CD8-positive, alpha-beta memory T cell (primary cell): ENCODE measurements at regions not wholly inside any gene's neighbourhood (a gene's known extent, or its start where the extent isn't known, plus 50 kb on each side); places are given as distances from the start of the nearest gene placed in this dataset.

Experiments used
- CTCF ChIA-PET: fragments of 350-600 bp; sonication (Branson Sonifier 250); formaldehyde crosslinking; loops from one replicate; lab custom pipeline; 2021; ENCODE audit warnings: antibody characterized with exemption; lab: Charles Lee
- POLR2A ChIA-PET: fragments of 350-600 bp; sonication (Branson Sonifier 250); formaldehyde crosslinking; loops from one replicate; lab custom pipeline; 2021; ENCODE audit warnings: antibody characterized with exemption; lab: Charles Lee
- DNase-seq, 5 donors: peaks; one replicate each; pipeline versions ENCODE4 v3.0.0 to v3.0.0-alpha.2; 2020 to 2022; ENCODE audit warnings: mixed read lengths in 1 of 5
- H3K27ac ChIP-seq: one replicate; pipeline ENCODE4 v1.7.0; 2013; ENCODE audit warnings: low read depth, mild to moderate bottlenecking, low read length, moderate library complexity
- H3K27me3 ChIP-seq: 2 replicates; pipeline ENCODE4 v1.7.0; 2013; ENCODE audit warnings: low read length, mild to moderate bottlenecking; ENCODE audit not compliant: insufficient read depth, poor library complexity, severe bottlenecking
- H3K36me3 ChIP-seq: 2 replicates; pipeline ENCODE4 v1.7.0; 2013; ENCODE audit warnings: mild to moderate bottlenecking, low read length, moderate library complexity; ENCODE audit not compliant: insufficient read depth
- H3K4me1 ChIP-seq: 2 replicates; pipeline ENCODE4 v1.7.0; 2013; ENCODE audit warnings: mild to moderate bottlenecking, low read length, moderate library complexity; ENCODE audit not compliant: insufficient read depth
- H3K4me3 ChIP-seq: 2 replicates; pipeline ENCODE4 v1.7.0; 2013; ENCODE audit warnings: mild to moderate bottlenecking, low read length
- H3K9me3 ChIP-seq: 2 replicates; pipeline ENCODE4 v1.7.0; 2013; ENCODE audit warnings: mild to moderate bottlenecking, low read length
- H3K27ac Mint-ChIP-seq, 8 donors: one replicate each; pipeline ENCODE4 v1.8.0; 2020 to 2021; ENCODE audit warnings: mixed read lengths in 8 of 8, mild to moderate bottlenecking in 6 of 8, inconsistent platforms in 3 of 8, moderate library complexity in 3 of 8
- H3K27me3 Mint-ChIP-seq, 2 donors: one replicate each; pipeline ENCODE4 v1.8.0; 2020 to 2021; ENCODE audit warnings: mixed read lengths in 2 of 2, mild to moderate bottlenecking in 1 of 2, moderate library complexity in 1 of 2
- H3K36me3 Mint-ChIP-seq, 3 donors: one replicate each; pipeline ENCODE4 v1.8.0; 2020 to 2021; ENCODE audit warnings: mixed read lengths in 3 of 3, inconsistent platforms in 1 of 3, mild to moderate bottlenecking in 1 of 3
- H3K4me1 Mint-ChIP-seq, 3 donors: one replicate each; pipeline ENCODE4 v1.8.0; 2020 to 2021; ENCODE audit warnings: mixed read lengths in 3 of 3, inconsistent platforms in 1 of 3, mild to moderate bottlenecking in 1 of 3
- H3K4me3 Mint-ChIP-seq, 7 donors: one replicate each; pipeline ENCODE4 v1.8.0; 2020 to 2021; ENCODE audit warnings: mixed read lengths in 7 of 7, mild to moderate bottlenecking in 6 of 7, moderate library complexity in 4 of 7, inconsistent platforms in 2 of 7
- H3K9me3 Mint-ChIP-seq, 5 donors: one replicate each; pipeline ENCODE4 v1.8.0; 2020 to 2022; ENCODE audit warnings: mixed read lengths in 5 of 5, mild to moderate bottlenecking in 3 of 5, moderate library complexity in 2 of 5, inconsistent platforms in 1 of 5

- Mint-ChIP-seq H3K4me1 (no peaks in the 10 kb centered on the region), H3K4me3 (no peak overlapping the region), H3K9me3 (peaks cover 0 to 2% (median 0%) of the 10 kb centered on the region in 5 donors), H3K36me3 (no peaks in the 10 kb centered on the region), H3K27me3 (peaks cover 0 to 11% of the 10 kb centered on the region in 2 donors), H3K27ac (no peak overlapping the region)
- CTCF ChIA-PET, result no interaction called here
- H3K36me3 ChIP-seq, result no peaks in the 10 kb centered on the region
- POLR2A ChIA-PET, result no interaction called here
- H3K27me3 ChIP-seq, result no peaks in the 10 kb centered on the region
- no peaks in the 10 kb centered on the region for H3K9me3 ChIP-seq
- H3K27ac ChIP-seq, result no peak overlapping the region
- DNase-seq, result no peak
- H3K4me1 ChIP-seq, result no peaks in the 10 kb centered on the region
- H3K4me3 ChIP-seq, result no peak overlapping the region
These were observed 205.8 kb upstream of the IL12A start for GRCh38 chr3:159782724-159783421.

- H3K36me3 ChIP-seq, result no peaks in the 10 kb centered on the region
- no peaks in the 10 kb centered on the region for H3K27me3 ChIP-seq
- H3K36me3 Mint-ChIP-seq, result no peaks in the 10 kb centered on the region
- POLR2A ChIA-PET, result no interaction called here
- DNase-seq, result no peak
- no peaks in the 10 kb centered on the region for H3K4me1 ChIP-seq
- peaks cover 1 to 8% of the 10 kb centered on the region in 2 donors for H3K27me3 Mint-ChIP-seq
- H3K4me3 ChIP-seq, result no peak overlapping the region
- no peak overlapping the region for H3K4me3 Mint-ChIP-seq
- CTCF ChIA-PET, result no interaction called here
- H3K4me1 Mint-ChIP-seq, result no peaks in the 10 kb centered on the region
- no peaks in the 10 kb centered on the region for H3K9me3 ChIP-seq
- no peak overlapping the region for H3K27ac ChIP-seq
- H3K9me3 Mint-ChIP-seq, result peaks cover 0 to 2% (median 0%) of the 10 kb centered on the region in 5 donors
- no peak overlapping the region for H3K27ac Mint-ChIP-seq
These were observed 204.6 kb upstream of the IL12A start for GRCh38 chr3:159783780-159784742.

GRCh38 chr3:159785273-159785708, 203.3 kb upstream of the IL12A start:
- H3K36me3 Mint-ChIP-seq, result no peaks in the 10 kb centered on the region
- ChIA-PET CTCF (no interaction called here), POLR2A (no interaction called here)
- H3K4me1 Mint-ChIP-seq, result no peaks in the 10 kb centered on the region
- no peak overlapping the region for H3K27ac ChIP-seq
- H3K4me1 ChIP-seq, result no peaks in the 10 kb centered on the region
- H3K4me3 ChIP-seq, result no peak overlapping the region
- no peak overlapping the region for H3K4me3 Mint-ChIP-seq
- H3K9me3 ChIP-seq, result no peaks in the 10 kb centered on the region
- DNase-seq, result no peak
- no peaks in the 10 kb centered on the region for H3K9me3 Mint-ChIP-seq
- no peak overlapping the region for H3K27ac Mint-ChIP-seq
- H3K27me3 ChIP-seq, result no peaks in the 10 kb centered on the region
- H3K27me3 Mint-ChIP-seq, result peaks cover 1 to 7% of the 10 kb centered on the region in 2 donors
- no peaks in the 10 kb centered on the region for H3K36me3 ChIP-seq

- DNase-seq, result no peak
- Mint-ChIP-seq H3K36me3 (no peaks in the 10 kb centered on the region), H3K4me3 (no peak overlapping the region), H3K4me1 (no peaks in the 10 kb centered on the region), H3K27me3 (peaks cover 1 to 7% of the 10 kb centered on the region in 2 donors), H3K27ac (no peak overlapping the region), H3K9me3 (no peaks in the 10 kb centered on the region)
- H3K9me3 ChIP-seq, result no peaks in the 10 kb centered on the region
- H3K27ac ChIP-seq, result no peak overlapping the region
- CTCF ChIA-PET, result no interaction called here
- POLR2A ChIA-PET, result no interaction called here
- H3K4me1 ChIP-seq, result no peaks in the 10 kb centered on the region
- no peaks in the 10 kb centered on the region for H3K27me3 ChIP-seq
- no peaks in the 10 kb centered on the region for H3K36me3 ChIP-seq
- H3K4me3 ChIP-seq, result no peak overlapping the region
These were observed 202.0 kb upstream of the IL12A start for GRCh38 chr3:159786489-159787177.

GRCh38 chr3:159787178-159787574, 201.5 kb upstream of the IL12A start:
- H3K36me3 ChIP-seq, result no peaks in the 10 kb centered on the region
- Mint-ChIP-seq H3K4me1 (no peaks in the 10 kb centered on the region), H3K27ac (no peak overlapping the region), H3K36me3 (no peaks in the 10 kb centered on the region), H3K27me3 (peaks cover 1 to 7% of the 10 kb centered on the region in 2 donors), H3K4me3 (no peak overlapping the region), H3K9me3 (no peaks in the 10 kb centered on the region)
- no peak overlapping the region for H3K4me3 ChIP-seq
- H3K27ac ChIP-seq, result no peak overlapping the region
- H3K27me3 ChIP-seq, result no peaks in the 10 kb centered on the region
- H3K4me1 ChIP-seq, result no peaks in the 10 kb centered on the region
- H3K9me3 ChIP-seq, result no peaks in the 10 kb centered on the region
- ChIA-PET CTCF (no interaction called here), POLR2A (no interaction called here)
- no peak for DNase-seq

GRCh38 chr3:159787794-159788205, 200.8 kb upstream of the IL12A start:
- Histone ChIP-seq H3K36me3 (no peaks in the 10 kb centered on the region), H3K27me3 (no peaks in the 10 kb centered on the region), H3K4me3 (no peak overlapping the region), H3K27ac (no peak overlapping the region), H3K4me1 (no peaks in the 10 kb centered on the region), H3K9me3 (no peaks in the 10 kb centered on the region)
- Mint-ChIP-seq H3K27ac (no peak overlapping the region), H3K4me1 (no peaks in the 10 kb centered on the region), H3K9me3 (no peaks in the 10 kb centered on the region), H3K27me3 (peaks cover 1 to 7% of the 10 kb centered on the region in 2 donors), H3K36me3 (no peaks in the 10 kb centered on the region), H3K4me3 (no peak overlapping the region)
- DNase-seq, result no peak
- ChIA-PET POLR2A (no interaction called here), CTCF (no interaction called here)

GRCh38 chr3:159788291-159788690, 200.3 kb upstream of the IL12A start:
- POLR2A ChIA-PET, result no interaction called here
- no peak for DNase-seq
- H3K27me3 ChIP-seq, result no peaks in the 10 kb centered on the region
- H3K36me3 Mint-ChIP-seq, result no peaks in the 10 kb centered on the region
- H3K4me3 ChIP-seq, result no peak overlapping the region
- no peaks in the 10 kb centered on the region for H3K4me1 Mint-ChIP-seq
- peaks cover 1 to 7% of the 10 kb centered on the region in 2 donors for H3K27me3 Mint-ChIP-seq
- H3K9me3 ChIP-seq, result no peaks in the 10 kb centered on the region
- no peak overlapping the region for H3K27ac Mint-ChIP-seq
- no peaks in the 10 kb centered on the region for H3K9me3 Mint-ChIP-seq
- no peaks in the 10 kb centered on the region for H3K4me1 ChIP-seq
- no peak overlapping the region for H3K27ac ChIP-seq
- no peaks in the 10 kb centered on the region for H3K36me3 ChIP-seq
- CTCF ChIA-PET, result no interaction called here
- no peak overlapping the region for H3K4me3 Mint-ChIP-seq

GRCh38 chr3:159789017-159789416, 199.6 kb upstream of the IL12A start:
- CTCF ChIA-PET, result no interaction called here
- Mint-ChIP-seq H3K9me3 (no peaks in the 10 kb centered on the region), H3K27me3 (peaks cover 1 to 9% of the 10 kb centered on the region in 2 donors), H3K36me3 (no peaks in the 10 kb centered on the region), H3K4me3 (no peak overlapping the region), H3K27ac (no peak overlapping the region), H3K4me1 (no peaks in the 10 kb centered on the region)
- H3K9me3 ChIP-seq, result no peaks in the 10 kb centered on the region
- H3K4me3 ChIP-seq, result no peak overlapping the region
- H3K27me3 ChIP-seq, result no peaks in the 10 kb centered on the region
- DNase-seq, result no peak
- H3K27ac ChIP-seq, result no peak overlapping the region
- no peaks in the 10 kb centered on the region for H3K36me3 ChIP-seq
- POLR2A ChIA-PET, result no interaction called here
- H3K4me1 ChIP-seq, result no peaks in the 10 kb centered on the region
